HepG2 (cell line): ENCODE measurements at regions not wholly inside any gene's neighbourhood (a gene's known extent, or its start where the extent isn't known, plus 50 kb on each side); places are given as distances from the start of the nearest gene placed in this dataset.

Source experiments
- ATAC-seq: fragments of 200-7000 bp; cut with Tn5 transposase; 3 replicates; pipeline ENCODE4 v1.9.1; 2020; ENCODE audit warnings: mild to moderate bottlenecking, moderate library complexity
- BruUV-seq: library from RNA; stranded (reverse); fragments of 400-500 nt; replicated peaks from 2 replicates; lab custom pipeline; 2021; lab: Mats Ljungman, UMichigan
- CTCF ChIA-PET: fragments of 300-600 bp; formaldehyde crosslinking; extraction: SDS; loops from one replicate; lab custom pipeline; 2021; ENCODE audit warnings: low total read pairs, inconsistent platforms, low intra/inter-chr PET ratio; lab: Yijun Ruan, JAX
- POLR2A ChIA-PET: fragments of 350-600 bp; sonication (Branson Sonifier 250); formaldehyde crosslinking; loops from one replicate; lab custom pipeline; 2020; ENCODE audit warnings: antibody characterized with exemption, inconsistent platforms; lab: Yijun Ruan, JAX
- DNase-seq: peaks from one replicate; pipeline ENCODE4 v3.0.0-alpha.2; 2015; ENCODE audit warnings: low spot score
- FAIRE-seq: peaks from 3 replicates; lab custom pipeline; 2011; peaks lifted over from hg19 to GRCh38; lab: Jason Lieb, UNC
- H2AFZ ChIP-seq: one replicate; pipeline ENCODE4 v1.6.1; 2011; ENCODE audit warnings: low read length, inconsistent platforms
- H3K27ac ChIP-seq: fragments of 300-600 bp; 3 replicates; pipeline ENCODE4 v1.8.0; 2011; ENCODE audit warnings: mixed run types, mild to moderate bottlenecking, mixed read lengths, low read length, inconsistent platforms; ENCODE audit not compliant: insufficient read depth; ENCODE audit errors: extremely low read length
- H3K27me3 ChIP-seq, 2 experiments: fragments of 200-600 bp in 1 of 2; 2 replicates in 1 of 2; 3 replicates in 1 of 2; pipeline versions ENCODE4 v1.6.0 to v1.8.0; 2011; ENCODE audit warnings: low read length in 2 of 2, mild to moderate bottlenecking in 2 of 2, moderate library complexity in 2 of 2, inconsistent platforms in 1 of 2; ENCODE audit not compliant: insufficient read depth in 2 of 2, control insufficient read depth in 1 of 2
- H3K36me3 ChIP-seq, 2 experiments: fragments of 200-600 bp in 1 of 2; replicated peaks in 1 of 2; 2 replicates in 1 of 2; 3 replicates in 1 of 2; pipeline versions ENCODE4 v1.5.1 to v1.8.0; 2011; ENCODE audit warnings: low read length in 2 of 2, inconsistent platforms in 1 of 2; ENCODE audit not compliant: insufficient read depth in 2 of 2, control insufficient read depth in 1 of 2
- H3K4me1 ChIP-seq: 2 replicates; pipeline ENCODE4 v1.5.1; 2012; ENCODE audit warnings: low read length, inconsistent platforms; ENCODE audit not compliant: insufficient read depth
- H3K4me2 ChIP-seq: 2 replicates; pipeline ENCODE4 v1.6.0; 2011; ENCODE audit warnings: low read depth, low read length, inconsistent platforms
- H3K4me3 ChIP-seq, 3 experiments: fragments of 200-600 bp in 1 of 3; sonication (generic), shearing (Covaris generic) in 1 of 3; replicated peaks in 1 of 3; 2 replicates each; pipeline ENCODE4 v1.5.1; 2011 to 2016; ENCODE audit warnings: low read length in 3 of 3, inconsistent platforms in 2 of 3, low read depth in 2 of 3, mild to moderate bottlenecking in 2 of 3, control low read depth in 1 of 3, mixed read lengths in 1 of 3; ENCODE audit not compliant: insufficient read depth in 1 of 3
- H3K79me2 ChIP-seq: one replicate; pipeline ENCODE4 v1.6.1; 2011; ENCODE audit warnings: low read length, inconsistent platforms; ENCODE audit not compliant: insufficient read depth
- H3K9ac ChIP-seq: 2 replicates; pipeline ENCODE4 v1.6.0; 2011; ENCODE audit warnings: mild to moderate bottlenecking, low read depth, low read length, inconsistent platforms; ENCODE audit not compliant: insufficient read depth
- H3K9me3 ChIP-seq: 2 replicates; pipeline ENCODE4 v1.5.1; 2012; ENCODE audit warnings: mild to moderate bottlenecking, low read length
- H4K20me1 ChIP-seq: 2 replicates; pipeline ENCODE4 v1.6.0; 2011; ENCODE audit warnings: inconsistent platforms, mild to moderate bottlenecking, low read length, moderate library complexity; ENCODE audit not compliant: insufficient read depth
- ATM ChIP-seq: fragments of 450-650 bp; IDR thresholded peaks from 2 replicates; pipeline ENCODE4 v1.7.1; 2017; ENCODE audit warnings: mild to moderate bottlenecking, borderline replicate concordance
- CREB3 ChIP-seq: sonication (generic); formaldehyde crosslinking; IDR thresholded peaks from 2 replicates; pipeline ENCODE4 v1.5.0; 2020; ENCODE audit warnings: missing genetic modification reagents
- GTF3A ChIP-seq: sonication (generic); formaldehyde crosslinking; conservative IDR thresholded peaks from 2 replicates; pipeline ENCODE4 v1.4.0; 2020; ENCODE audit warnings: mild to moderate bottlenecking, missing genetic modification reagents
- MXI1 ChIP-seq: IDR thresholded peaks from 3 replicates; pipeline ENCODE4 v1.6.1; 2012; ENCODE audit warnings: low read depth, low read length, inconsistent platforms, borderline replicate concordance
- NFAT5 ChIP-seq: sonication (generic); formaldehyde crosslinking; IDR thresholded peaks from 2 replicates; pipeline ENCODE4 v1.4.0; 2020; ENCODE audit warnings: missing genetic modification reagents
- NFKB2 ChIP-seq: sonication (generic); formaldehyde crosslinking; IDR thresholded peaks from 2 replicates; pipeline ENCODE4 v1.4.0; 2020; ENCODE audit warnings: missing genetic modification reagents, borderline replicate concordance
- NFYC ChIP-seq: IDR thresholded peaks from 2 replicates; pipeline ENCODE4 v1.6.1; 2016; ENCODE audit warnings: missing genetic modification reagents, missing compliant biosample characterization
- PAWR ChIP-seq: sonication (generic); formaldehyde crosslinking; IDR thresholded peaks from 2 replicates; pipeline ENCODE4 v1.4.0; 2020; ENCODE audit warnings: missing genetic modification reagents, mild to moderate bottlenecking, borderline replicate concordance
- PTBP1 ChIP-seq: fragments of 200-400 bp; formaldehyde crosslinking; IDR thresholded peaks from 2 replicates; pipeline ENCODE4 v1.6.1; 2018; ENCODE audit warnings: low read length, low read depth; ENCODE audit not compliant: poor library complexity, severe bottlenecking
- SMARCC2 ChIP-seq: fragments of 450-650 bp; IDR thresholded peaks from 2 replicates; pipeline ENCODE4 v1.6.1; 2017; ENCODE audit warnings: antibody characterized with exemption, mild to moderate bottlenecking
- TAF1 ChIP-seq: sonication (generic); formaldehyde crosslinking; IDR thresholded peaks from 2 replicates; pipeline ENCODE4 v1.4.0; 2020; ENCODE audit warnings: missing genetic modification reagents
- TAF15 ChIP-seq: fragments of 200-400 bp; formaldehyde crosslinking; IDR thresholded peaks from one replicate; pipeline ENCODE4 v1.6.1; 2018; ENCODE audit warnings: mild to moderate bottlenecking, low read depth, low read length; ENCODE audit not compliant: poor library complexity, severe bottlenecking
- ZBTB20 ChIP-seq: sonication (generic); formaldehyde crosslinking; IDR thresholded peaks from 2 replicates; pipeline ENCODE4 v1.8.1; 2023; ENCODE audit warnings: missing genetic modification reagents, low read depth, mild to moderate bottlenecking, borderline replicate concordance
- ZEB1 ChIP-seq: IDR thresholded peaks from 2 replicates; pipeline ENCODE4 v1.6.1; 2012; ENCODE audit warnings: mild to moderate bottlenecking, low read depth, inconsistent platforms; ENCODE audit not compliant: insufficient replicate concordance
- ZNF138 ChIP-seq: sonication (generic); formaldehyde crosslinking; IDR thresholded peaks from 2 replicates; pipeline ENCODE4 v1.5.0; 2020; ENCODE audit warnings: mild to moderate bottlenecking, low read depth, missing genetic modification reagents
- ZNF550 ChIP-seq: sonication (generic); formaldehyde crosslinking; IDR thresholded peaks from 2 replicates; pipeline ENCODE4 v1.4.0; 2020; ENCODE audit warnings: mild to moderate bottlenecking, missing genetic modification reagents, borderline replicate concordance
- ZNF605 ChIP-seq: sonication (generic); formaldehyde crosslinking; IDR thresholded peaks from 2 replicates; pipeline ENCODE4 v1.8.0; 2022; ENCODE audit warnings: mild to moderate bottlenecking, missing genetic modification reagents
- ZNF672 ChIP-seq: sonication (generic); formaldehyde crosslinking; IDR thresholded peaks from 2 replicates; pipeline ENCODE4 v1.8.1; 2022; ENCODE audit warnings: missing genetic modification reagents
- ZNF678 ChIP-seq: sonication (generic); formaldehyde crosslinking; IDR thresholded peaks from 2 replicates; pipeline ENCODE4 v1.4.0; 2020; ENCODE audit warnings: mild to moderate bottlenecking, missing genetic modification reagents
- ZNF841 ChIP-seq: sonication (generic); formaldehyde crosslinking; IDR thresholded peaks from 2 replicates; pipeline ENCODE4 v1.8.1; 2023; ENCODE audit warnings: missing genetic modification reagents, borderline replicate concordance
- WGBS: methylation state at CpG from one replicate; pipeline ENCODE4 v1.1.6; 2017; ENCODE audit warnings: low lambda C conversion rate; 5-methylcytosine and 5-hydroxymethylcytosine counted together
- in situ Hi-C: cut with HindIII; loops from 2 replicates; pipeline ENCODE4 v1.10.0; 2017; ENCODE audit warnings: low pct_unique_long_range_greater_than_20kb; ENCODE audit not compliant: extremely low pct_ligation_motif_present
- intact Hi-C: fragments of 100-400 bp; cut with micrococcal nuclease; formaldehyde crosslinking; loops from one replicate; pipeline ENCODE4 v1.10.0; 2022; ENCODE audit not compliant: unreplicated experiment

DNA sequence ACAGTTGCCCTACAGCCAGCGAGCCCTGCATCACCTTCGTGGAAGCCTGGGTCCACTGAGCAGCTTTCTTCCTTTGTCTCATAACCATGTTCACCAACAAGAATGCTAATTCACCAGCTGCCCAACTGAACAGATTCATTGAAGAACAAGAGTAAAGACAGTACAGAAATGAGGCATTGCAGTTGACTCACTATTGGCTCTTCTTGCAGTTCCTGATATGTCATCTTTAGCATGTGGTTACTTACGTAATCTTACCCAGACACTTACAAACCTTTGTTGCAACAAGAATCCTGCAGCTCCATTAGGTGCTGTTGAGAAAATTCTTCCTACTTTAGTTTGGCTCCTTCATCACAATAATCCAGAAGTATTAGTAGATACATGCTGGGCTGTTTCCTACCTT, 174.0 kb upstream of the TPK1 start:
- DNase-seq, result no peak
- peaks cover 83% of the 10 kb centered on the region for H3K9me3 ChIP-seq
- ChIA-PET POLR2A (no interaction called here), CTCF (no interaction called here)
- BruUV-seq, result no TSS peak
- no peaks in the 10 kb centered on the region for H3K79me2 ChIP-seq
- H3K36me3 ChIP-seq, result no peaks in the 10 kb centered on the region
- no peak overlapping the region for H3K27ac ChIP-seq
- no peaks in the 10 kb centered on the region for H3K4me1 ChIP-seq
- H2AFZ ChIP-seq, result no peak overlapping the region
- TF ChIP-seq SMARCC2 (no peak), ATM (no peak), PAWR (no peak), ZNF605 (CRISPR knock-in tag) (no peak), GTF3A (CRISPR knock-in tag) (no peak), MXI1 (no peak), ZNF672 (CRISPR knock-in tag) (no peak), NFYC (CRISPR knock-in tag) (no peak), CREB3 (CRISPR knock-in tag) (no peak), NFAT5 (CRISPR knock-in tag) (no peak), PTBP1 (no peak), TAF1 (no peak), ZNF550 (CRISPR knock-in tag) (no peak), ZEB1 (no peak), ZNF138 (CRISPR knock-in tag) (no peak), ZBTB20 (no peak), NFKB2 (CRISPR knock-in tag) (no peak), ZNF678 (no peak), TAF15 (no peak), ZNF841 (CRISPR knock-in tag) (no peak)
- intact Hi-C loops, result no loop called here
- no peak for FAIRE-seq
- no peak overlapping the region for H3K4me2 ChIP-seq
- H4K20me1 ChIP-seq, result no peaks in the 10 kb centered on the region
- no peak overlapping the region for H3K9ac ChIP-seq
- H3K27me3 ChIP-seq, result no peaks in the 10 kb centered on the region
- WGBS, result 33% methylated on average over 3 of the region's 3 CpGs
- ATAC-seq, result no peak
- H3K4me3 ChIP-seq, result no peak overlapping the region
- in situ Hi-C loops, result no loop called here
